ENCODE measurements at regions not wholly inside any gene's neighbourhood (a gene's known extent, or its start where the extent isn't known, plus 50 kb on each side); places are given as distances from the start of the nearest gene placed in this dataset.

DNA sequence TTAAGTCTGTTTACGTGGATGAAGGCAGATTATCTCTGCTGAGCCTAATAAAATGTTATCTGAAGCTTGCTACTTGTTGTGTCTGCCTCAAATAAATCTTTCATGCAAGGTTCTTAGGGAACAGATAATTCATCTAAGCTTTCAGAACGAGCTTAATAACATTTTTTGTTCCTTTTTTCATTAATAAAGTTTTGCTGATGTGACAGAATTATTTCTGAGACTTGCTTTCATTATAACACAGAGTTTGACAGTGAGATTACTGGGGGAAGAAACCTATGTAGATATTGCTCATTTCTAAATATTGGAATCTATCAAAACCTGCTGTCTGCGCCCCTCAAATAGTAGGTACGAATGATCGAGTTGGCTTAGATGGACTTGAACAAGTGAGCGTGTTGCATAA, 948.7 kb upstream of the SEL1L start:
- no peak overlapping the region for H3K4me3 ChIP-seq (ENCODE audit: low read depth, low read length)
- H3K27me3 ChIP-seq (ENCODE audit: control insufficient read depth, insufficient read depth, low read length) = no peaks in the 10 kb centered on the region
- no peak for DNase-seq (ENCODE audit: low read depth)
- TF ChIP-seq, protein P1, sequence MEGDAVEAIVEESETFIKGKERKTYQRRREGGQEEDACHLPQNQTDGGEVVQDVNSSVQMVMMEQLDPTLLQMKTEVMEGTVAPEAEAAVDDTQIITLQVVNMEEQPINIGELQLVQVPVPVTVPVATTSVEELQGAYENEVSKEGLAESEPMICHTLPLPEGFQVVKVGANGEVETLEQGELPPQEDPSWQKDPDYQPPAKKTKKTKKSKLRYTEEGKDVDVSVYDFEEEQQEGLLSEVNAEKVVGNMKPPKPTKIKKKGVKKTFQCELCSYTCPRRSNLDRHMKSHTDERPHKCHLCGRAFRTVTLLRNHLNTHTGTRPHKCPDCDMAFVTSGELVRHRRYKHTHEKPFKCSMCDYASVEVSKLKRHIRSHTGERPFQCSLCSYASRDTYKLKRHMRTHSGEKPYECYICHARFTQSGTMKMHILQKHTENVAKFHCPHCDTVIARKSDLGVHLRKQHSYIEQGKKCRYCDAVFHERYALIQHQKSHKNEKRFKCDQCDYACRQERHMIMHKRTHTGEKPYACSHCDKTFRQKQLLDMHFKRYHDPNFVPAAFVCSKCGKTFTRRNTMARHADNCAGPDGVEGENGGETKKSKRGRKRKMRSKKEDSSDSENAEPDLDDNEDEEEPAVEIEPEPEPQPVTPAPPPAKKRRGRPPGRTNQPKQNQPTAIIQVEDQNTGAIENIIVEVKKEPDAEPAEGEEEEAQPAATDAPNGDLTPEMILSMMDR (IDR thresholded peaks at IDR 0.05; ENCODE audit: insufficient read depth, low read length, poor library complexity, severe bottlenecking) = no peak
- no peaks in the 10 kb centered on the region for H3K36me3 ChIP-seq (ENCODE audit: control insufficient read depth, insufficient read depth, low read length)

DNA sequence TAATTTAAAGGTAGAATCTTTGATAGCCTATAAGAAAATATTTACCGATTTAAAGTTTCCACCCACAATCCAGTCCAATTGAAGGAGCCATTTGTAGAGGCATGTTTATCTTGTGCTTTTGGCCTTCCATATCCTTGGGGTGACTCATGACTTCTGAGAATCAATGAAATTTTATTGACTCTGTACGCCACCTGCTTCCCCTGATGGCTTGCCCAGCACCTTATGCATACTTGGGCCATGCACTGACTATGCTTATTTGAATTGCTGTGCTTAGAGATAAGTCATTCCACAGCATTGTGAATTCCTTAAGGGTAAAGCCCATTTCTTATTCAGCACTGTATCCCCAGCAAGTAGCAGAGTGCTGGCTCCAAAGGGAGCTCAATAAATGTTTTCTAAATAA, 954.8 kb upstream of the SEL1L start:
- TF ChIP-seq, protein P1 (IDR thresholded peaks at IDR 0.05; ENCODE audit: insufficient read depth, low read length, poor library complexity, severe bottlenecking) = no peak
- DNase-seq (ENCODE audit: low read depth) = no peak

DNA sequence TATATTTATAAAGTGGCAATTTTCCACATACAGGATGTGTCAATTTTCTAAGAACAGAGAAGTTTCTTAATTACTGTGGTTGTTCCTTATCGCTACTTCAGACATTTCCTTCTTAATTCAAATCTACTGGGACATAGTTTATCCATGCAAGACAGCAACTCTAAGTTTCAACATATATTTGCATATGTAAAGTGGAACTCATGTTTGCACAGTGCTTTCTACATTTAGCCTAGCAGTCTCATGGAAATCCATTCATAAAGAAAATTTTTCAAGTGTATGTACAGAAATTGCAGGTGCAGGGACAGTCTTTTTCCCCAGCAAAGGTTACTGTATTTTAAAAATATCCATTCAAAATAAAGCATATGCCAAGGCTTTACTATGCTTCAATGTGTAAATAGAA, 956.7 kb upstream of the SEL1L start:
- no peaks in the 10 kb centered on the region for H3K36me3 ChIP-seq (ENCODE audit: control insufficient read depth, insufficient read depth, low read length)
- no peak for DNase-seq (ENCODE audit: low read depth)
- no peak overlapping the region for H3K4me3 ChIP-seq (ENCODE audit: low read depth, low read length)
- H3K27me3 ChIP-seq (ENCODE audit: control insufficient read depth, insufficient read depth, low read length) = no peaks in the 10 kb centered on the region
- TF ChIP-seq, protein P1 (IDR thresholded peaks at IDR 0.05; ENCODE audit: insufficient read depth, low read length, poor library complexity, severe bottlenecking) = no peak

More for the DNA sequence above, 954.8 kb upstream of the SEL1L start:
- Histone ChIP-seq H3K36me3 (ENCODE audit: control insufficient read depth, insufficient read depth, low read length) (no peaks in the 10 kb centered on the region), H3K4me3 (ENCODE audit: low read depth, low read length) (no peak overlapping the region), H3K27me3 (ENCODE audit: control insufficient read depth, insufficient read depth, low read length) (no peaks in the 10 kb centered on the region)

DNA sequence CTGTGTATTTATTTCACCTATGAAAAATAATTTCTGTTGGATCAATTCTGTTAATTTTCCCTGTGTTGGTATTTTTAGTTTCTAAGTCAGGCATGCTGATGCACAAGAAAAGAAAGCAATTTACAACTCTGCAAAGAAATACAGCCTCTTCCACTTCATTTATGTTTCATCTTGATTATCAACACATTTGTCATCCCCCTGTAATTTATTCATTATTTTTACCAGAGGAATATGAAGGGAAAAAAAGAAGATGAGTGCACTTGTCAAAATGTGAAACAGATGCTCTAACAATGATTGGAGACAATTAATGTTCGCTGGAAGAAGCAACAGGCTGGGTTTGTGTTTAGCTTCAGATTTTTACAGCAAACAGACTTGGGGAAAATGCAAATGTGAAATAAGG, 958.5 kb upstream of the SEL1L start:
- no peak for DNase-seq (ENCODE audit: low read depth)
- Histone ChIP-seq H3K36me3 (ENCODE audit: control insufficient read depth, insufficient read depth, low read length) (no peaks in the 10 kb centered on the region), H3K27me3 (ENCODE audit: control insufficient read depth, insufficient read depth, low read length) (no peaks in the 10 kb centered on the region), H3K4me3 (ENCODE audit: low read depth, low read length) (no peak overlapping the region)
- TF ChIP-seq, protein P1 (IDR thresholded peaks at IDR 0.05; ENCODE audit: insufficient read depth, low read length, poor library complexity, severe bottlenecking) = no peak

DNA sequence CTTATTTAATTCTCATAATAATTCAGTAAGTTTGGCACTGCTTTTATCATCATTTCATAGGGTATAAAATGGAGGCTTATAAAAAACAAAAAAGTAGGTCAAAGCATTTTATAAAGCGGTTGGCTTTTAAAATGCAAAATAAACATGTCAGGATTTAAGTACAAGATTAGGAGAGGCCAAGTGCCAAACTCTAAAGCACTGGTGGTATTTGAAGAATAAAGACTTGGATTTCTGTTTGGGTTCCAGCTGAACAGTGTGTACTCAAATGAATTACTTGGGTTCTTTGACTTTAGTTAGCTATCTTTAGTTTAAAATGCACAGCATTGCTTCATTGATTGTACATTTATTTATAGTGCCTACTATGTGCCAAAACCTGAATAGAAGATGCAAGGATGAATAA, 966.6 kb upstream of the SEL1L start:
- TF ChIP-seq, protein P1 (IDR thresholded peaks at IDR 0.05; ENCODE audit: insufficient read depth, low read length, poor library complexity, severe bottlenecking) = no peak
- Histone ChIP-seq H3K4me3 (ENCODE audit: low read depth, low read length) (no peak overlapping the region), H3K36me3 (ENCODE audit: control insufficient read depth, insufficient read depth, low read length) (no peaks in the 10 kb centered on the region), H3K27me3 (ENCODE audit: control insufficient read depth, insufficient read depth, low read length) (no peaks in the 10 kb centered on the region)
- DNase-seq (ENCODE audit: low read depth) = no peak

DNA sequence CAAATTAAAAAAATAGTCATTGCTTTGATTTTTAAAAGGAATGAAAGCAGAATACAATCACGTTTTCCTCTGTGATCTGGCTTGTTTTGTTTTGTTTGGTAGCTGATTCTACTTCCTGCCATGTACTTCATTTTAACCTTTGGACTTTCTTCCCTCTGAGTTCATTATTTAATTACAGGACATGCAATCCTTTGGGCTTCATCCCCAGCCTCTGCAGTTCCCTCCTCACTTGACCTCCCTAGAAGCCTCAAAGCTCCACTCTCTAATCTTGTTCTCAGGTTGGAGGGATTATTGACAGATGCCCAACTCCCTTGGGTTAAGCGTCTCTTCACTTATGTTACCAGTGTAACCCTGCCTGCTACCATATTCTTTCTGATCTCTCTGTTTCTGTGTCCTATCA, 967.9 kb upstream of the SEL1L start:
- no peak overlapping the region for H3K4me3 ChIP-seq (ENCODE audit: low read depth, low read length)
- TF ChIP-seq, protein P1 (IDR thresholded peaks at IDR 0.05; ENCODE audit: insufficient read depth, low read length, poor library complexity, severe bottlenecking) = no peak
- H3K36me3 ChIP-seq (ENCODE audit: control insufficient read depth, insufficient read depth, low read length) = no peaks in the 10 kb centered on the region
- no peak for DNase-seq (ENCODE audit: low read depth)
- H3K27me3 ChIP-seq (ENCODE audit: control insufficient read depth, insufficient read depth, low read length) = no peaks in the 10 kb centered on the region

Data from kidney epithelial cell (primary cell).